HG02973 (cell line): ENCODE measurements at regions not wholly inside any gene's neighbourhood (a gene's known extent, or its start where the extent isn't known, plus 50 kb on each side); places are given as distances from the start of the nearest gene placed in this dataset.

Experiments used
- ATAC-seq: cut with Tn5 transposase; IDR thresholded peaks from one replicate; pipeline ENCODE4 v1.9.1; 2021; ENCODE audit warnings: moderate library complexity; ENCODE audit not compliant: unreplicated experiment

DNA sequence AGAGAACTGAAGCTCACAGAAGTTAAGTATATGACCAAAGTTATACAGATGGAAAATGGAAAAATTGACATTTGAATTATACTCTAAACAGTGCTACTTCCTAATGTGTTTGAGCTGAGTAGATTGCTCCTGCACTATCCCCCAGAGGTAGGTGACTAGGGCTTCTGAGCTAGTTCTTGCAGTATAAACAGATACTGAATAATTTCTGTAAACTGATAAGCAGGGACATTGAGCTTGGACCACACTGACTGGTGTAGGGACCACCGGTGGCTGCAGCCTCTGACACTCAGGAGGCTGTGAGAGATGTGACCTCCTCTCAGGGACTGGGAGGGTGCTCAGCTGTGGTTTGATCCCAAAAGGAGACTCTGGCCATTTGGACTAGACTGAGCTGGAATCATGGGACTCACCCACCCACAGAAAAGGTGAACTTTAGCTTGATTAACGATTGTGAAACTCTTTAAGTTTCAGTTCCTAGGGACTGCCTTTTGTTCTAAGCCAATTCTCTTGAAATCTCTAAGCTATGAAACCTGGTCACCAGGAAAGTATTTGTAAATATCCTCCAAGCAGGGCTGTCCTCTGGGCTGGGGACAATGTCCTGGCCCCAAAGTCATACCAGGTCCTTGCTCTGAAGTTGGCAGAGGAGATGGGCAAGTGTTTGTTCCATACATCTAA, 291.5 kb downstream of the SEC61B start:
- peak; percentile 64 for ATAC-seq

DNA sequence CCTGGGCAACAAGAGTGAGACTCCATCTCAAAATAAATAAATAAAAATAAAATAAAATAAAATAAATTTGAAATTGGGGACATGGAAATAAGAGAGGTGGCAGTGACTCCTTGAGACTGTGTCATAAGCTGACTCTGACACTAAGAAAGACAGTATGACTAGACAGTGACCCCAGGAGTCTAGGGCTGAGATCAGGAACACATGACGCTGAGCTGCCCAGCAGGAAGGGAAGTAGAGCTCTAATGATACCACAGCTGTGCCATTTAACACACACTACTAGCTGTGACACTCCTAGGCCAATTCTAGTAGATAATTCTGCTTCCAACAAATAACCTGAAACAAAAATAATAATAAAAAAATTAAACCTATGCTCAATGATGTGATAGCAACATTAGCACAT, 293.0 kb downstream of the SEC61B start:
- peak; percentile 56 for ATAC-seq

DNA sequence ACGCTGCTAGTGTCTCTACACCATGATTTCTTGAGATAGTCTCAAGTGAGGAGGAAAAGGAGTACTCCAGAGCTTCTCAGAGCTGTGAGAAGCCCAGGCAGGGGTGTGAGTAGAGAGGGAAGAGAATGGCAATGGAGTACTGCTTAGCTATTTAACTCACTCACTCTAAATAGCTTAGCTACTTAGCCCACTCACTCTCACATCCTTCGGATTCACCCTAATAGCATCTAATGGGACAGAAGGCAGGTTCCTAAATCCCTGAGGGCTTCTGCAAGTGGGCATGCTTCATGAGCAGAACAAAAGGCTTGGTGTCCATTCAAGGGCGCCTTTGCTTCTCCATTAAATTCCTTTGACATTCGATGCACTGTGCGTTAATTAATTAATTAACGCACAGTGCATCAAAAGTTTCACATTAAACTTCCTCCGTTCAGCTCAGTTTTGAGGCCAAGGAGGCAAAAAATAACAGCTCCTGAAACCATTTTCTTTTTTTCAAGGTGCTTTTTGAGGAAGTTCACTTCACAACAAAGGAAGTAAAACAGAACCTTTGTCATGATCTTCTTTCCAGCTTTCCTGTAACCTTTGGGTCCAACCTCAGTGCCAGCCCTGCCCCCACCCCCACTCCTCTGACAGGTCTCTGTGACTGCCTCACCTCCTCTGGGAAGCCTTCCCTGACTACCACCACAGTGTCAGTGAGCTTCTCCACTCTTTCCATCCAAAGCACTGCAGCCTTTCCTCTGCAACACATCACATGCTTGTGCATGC, 294.0 kb downstream of the SEC61B start:
- ATAC-seq, result no peak

DNA sequence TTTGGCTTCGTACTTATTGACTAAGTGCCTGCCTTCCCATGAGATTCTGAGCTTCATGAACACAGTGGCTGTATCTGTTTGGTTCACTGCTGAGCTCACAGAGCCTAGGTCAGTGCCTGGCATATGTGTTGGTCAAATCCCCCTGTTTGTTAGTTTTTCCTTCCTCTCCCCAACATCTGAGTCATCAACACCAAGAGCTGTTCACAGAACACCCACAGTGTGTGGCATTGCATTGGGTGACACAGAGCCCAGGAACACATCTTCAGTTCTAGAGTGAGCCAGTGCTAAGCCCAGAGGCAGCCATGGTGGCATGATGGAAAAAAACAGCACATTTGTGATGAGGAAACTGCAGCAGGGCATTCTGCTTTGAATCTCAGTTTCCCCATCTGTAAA, 294.6 kb downstream of the SEC61B start:
- ATAC-seq, result no peak

DNA sequence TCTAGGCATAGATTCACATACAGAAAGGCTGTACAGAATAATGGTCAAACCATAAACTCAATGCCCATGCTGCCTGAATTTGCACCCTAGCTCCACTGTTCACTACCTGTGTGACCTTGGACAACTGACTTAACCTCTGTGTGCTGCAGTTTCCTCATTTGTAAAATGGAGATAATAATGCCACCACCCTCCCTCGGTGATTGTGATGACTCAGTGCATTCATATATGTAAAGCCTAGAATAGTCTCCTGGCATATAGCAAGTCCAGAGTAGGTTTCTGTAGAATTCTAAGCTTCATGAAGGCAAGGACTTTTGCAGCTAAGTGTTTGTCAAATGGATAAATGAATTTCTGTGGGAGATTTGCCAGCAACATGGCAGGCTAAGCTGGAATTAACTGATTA, 297.8 kb upstream of the NR4A3 start:
- ATAC-seq, result no peak

DNA sequence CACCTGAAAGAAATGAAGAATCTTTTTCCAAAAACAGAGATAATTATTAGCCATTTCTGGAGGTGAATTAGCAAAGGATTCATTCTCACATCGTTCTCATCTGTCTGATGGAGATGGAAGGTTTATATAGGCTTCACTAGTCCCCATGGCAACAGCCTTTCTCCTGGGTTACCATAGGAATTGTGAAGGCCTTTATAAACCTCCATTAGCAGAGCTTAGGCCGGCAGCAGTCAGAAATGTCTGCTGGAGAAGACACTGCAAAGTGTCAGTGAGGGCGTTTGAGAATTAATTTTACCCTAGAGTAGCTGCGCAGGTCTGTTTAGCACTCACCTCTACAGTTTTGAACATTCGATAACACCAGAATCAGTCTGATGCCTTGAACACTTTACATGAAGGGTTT, 290.4 kb upstream of the NR4A3 start:
- no peak for ATAC-seq

DNA sequence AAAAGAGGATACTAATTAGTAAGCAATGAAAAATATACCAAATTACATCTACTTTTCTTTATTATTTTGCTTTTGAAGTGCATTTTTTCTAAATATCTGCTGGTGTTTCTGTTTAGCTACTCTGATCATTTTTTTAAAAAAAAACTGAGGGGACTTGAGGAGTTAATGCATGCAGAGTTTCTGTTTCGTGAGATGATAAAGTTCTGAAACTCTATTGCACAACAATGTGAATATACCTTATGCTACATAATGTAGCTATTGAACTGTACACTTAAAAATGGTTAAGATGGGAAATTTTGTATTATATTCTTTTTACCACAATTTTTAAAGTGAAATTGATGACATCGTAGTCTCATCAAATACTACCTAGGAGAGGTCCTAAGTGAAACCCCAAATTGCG, 288.3 kb upstream of the NR4A3 start:
- ATAC-seq, result no peak

DNA sequence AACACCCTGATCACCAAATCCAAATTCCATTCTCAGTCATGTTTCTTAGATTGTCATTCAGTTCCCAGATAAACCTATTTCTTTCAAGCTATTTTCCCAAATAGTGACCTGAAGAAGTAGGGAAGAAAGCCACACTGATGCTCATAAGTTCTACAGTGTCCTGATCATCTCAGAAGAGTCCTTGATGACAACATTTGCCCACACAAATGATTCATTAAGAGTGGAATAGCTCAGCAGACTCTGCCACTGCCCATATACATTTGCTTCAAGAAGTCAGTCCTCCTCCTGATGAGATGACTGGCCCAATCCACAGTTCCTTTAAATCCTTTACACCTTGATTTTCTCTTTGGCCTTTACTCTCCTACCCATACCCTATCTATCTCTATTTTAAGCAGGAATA, 283.7 kb upstream of the NR4A3 start:
- no peak for ATAC-seq

DNA sequence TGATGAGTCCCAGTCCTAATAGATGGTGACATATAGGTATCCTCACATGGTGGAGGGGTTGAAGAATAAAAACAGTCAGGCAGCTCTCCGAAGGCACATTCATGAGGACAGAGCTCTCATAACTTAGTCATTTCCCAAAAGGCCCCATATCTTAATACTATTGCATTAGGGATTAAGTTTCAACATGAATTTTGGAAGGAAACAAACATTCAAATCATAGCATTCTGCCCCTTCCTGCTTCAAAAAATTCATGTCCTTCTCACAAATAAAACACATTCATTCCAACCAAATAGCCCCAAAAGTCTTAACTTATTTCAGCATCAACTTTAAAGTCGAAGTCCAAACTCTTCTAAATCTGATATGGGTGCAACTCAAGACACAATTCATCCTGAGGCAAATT, 277.2 kb upstream of the NR4A3 start:
- ATAC-seq, result no peak

DNA sequence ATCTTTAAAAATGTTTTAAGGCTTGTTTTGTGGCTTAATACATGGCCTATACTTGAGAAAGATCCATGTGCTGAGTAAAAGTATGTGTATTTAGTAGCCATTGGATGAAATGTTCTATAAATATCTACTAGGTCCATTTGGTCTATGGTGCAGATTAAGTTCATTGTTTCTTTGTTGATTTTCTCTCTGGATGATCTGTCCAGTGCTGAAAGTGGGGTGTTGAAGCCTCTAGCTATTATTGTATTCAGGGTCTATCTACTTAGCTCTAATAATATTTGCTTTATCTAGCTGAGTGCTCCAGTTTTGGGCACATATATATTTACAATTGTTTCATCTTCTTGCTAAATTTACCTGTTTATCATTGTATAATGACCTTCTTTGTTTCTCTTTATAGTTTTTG, 272.2 kb upstream of the NR4A3 start:
- no peak for ATAC-seq

DNA sequence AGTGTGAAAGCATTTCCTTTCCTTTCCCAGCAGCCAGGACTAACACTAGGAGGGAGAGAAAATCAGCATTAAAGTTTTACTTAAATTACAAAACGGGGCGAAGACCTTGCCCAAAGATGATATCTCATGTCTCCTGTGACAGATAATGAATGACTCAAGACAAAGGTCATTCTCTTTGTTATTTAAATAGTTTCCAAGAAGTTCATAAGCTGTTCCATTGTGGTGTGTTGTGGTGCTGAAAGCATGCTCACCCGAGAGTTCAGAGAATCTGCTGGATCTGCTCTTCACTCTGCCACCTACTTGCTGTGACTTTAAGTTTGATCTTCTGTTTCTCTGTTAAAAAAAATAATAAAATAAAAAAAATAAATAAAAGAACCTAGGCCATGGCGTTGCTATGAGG, 265.9 kb upstream of the NR4A3 start:
- no peak for ATAC-seq

DNA sequence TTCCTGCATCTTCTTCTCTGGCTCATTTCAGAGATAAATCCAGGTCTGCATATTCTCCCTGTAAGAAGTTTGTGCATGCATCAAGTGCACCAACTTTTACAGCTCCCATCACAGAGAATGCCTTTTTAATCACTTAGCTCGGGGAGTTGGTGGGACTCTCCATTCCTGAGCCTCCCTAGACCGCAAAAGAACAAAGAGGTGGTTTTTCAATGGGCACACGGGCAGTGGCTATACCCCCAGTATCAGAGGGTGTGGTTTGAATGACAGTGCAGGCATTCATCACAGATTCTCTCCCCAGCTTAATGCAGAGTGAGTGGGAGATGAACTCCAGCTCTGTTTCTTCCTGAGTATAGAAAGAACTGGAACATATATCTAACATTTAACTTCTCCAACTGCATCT, 264.7 kb upstream of the NR4A3 start:
- ATAC-seq, result no peak

DNA sequence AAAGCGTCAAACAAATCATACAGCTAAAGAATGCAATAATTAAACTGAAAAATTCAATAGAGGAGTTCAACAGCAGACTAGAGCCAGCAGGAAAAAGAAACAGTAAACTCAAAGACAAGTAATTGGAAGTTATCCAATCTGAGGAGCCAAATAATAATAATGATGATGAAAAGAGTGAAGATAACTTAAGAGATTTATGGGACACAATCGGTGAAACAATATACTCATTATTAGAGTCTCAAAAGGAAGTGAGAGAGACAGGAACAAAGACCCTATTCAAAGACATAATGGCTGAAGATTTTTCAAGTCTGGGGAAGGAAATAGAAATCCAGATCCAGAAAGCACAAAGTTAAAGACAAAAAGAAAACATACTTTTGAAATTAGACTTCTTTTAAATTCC, 263.9 kb upstream of the NR4A3 start:
- no peak for ATAC-seq

DNA sequence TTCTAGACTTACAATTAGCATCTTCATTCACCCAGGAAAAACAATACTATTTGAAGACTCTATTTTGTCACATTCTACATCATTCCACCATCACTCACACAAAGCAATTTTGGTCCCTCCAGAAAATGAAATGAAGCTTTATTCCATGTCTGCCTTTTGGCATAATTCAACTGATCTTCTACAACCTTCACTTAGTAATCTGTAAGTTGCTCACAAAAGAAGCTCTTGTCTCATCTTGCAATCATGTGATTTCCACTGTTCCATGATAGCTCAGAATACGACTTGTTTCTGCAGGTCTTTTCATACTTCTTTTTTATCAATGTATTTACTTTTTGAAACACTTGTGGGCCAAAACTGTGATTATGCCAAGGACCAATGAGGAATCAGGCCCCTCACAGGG, 261.9 kb upstream of the NR4A3 start:
- ATAC-seq, result no peak

DNA sequence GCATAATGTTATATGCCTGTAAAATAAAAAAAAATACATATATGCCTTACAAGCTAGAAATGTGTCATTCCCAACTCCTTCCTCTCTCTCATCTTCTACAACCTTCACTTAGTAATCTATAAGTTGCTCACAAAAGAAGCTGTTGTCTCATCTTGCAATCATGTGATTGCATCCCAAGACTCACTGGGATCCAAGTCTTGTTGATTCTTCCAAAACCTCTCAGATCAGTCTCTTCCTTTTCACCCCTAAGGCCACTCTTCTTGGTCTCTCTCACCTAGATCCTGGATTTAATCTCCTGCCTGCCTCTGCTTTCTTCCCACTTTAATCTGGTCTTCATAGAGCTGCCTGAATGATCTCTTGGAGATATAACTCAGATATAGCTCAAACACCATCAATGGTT, 261.1 kb upstream of the NR4A3 start:
- no peak for ATAC-seq

DNA sequence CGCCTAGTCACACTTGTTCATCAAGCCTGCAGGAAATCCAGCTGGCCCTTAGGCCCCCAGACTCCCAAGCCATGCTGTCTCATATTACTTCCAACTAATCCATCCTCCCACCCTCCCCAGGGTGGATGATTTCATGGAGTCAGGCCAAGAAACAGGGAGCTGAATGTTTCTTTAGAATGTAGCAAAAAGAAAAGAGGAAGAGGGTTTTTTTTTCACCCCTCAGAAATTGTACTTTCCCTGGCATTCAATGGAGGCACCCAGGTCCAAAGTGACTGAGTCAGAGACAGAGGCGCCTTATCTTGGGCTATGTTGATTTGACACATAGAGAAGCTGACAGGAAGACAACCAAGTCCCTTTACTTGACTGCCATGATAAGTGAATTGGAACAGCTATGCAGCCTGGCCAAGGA, 260.2 kb upstream of the NR4A3 start:
- ATAC-seq, result no peak

DNA sequence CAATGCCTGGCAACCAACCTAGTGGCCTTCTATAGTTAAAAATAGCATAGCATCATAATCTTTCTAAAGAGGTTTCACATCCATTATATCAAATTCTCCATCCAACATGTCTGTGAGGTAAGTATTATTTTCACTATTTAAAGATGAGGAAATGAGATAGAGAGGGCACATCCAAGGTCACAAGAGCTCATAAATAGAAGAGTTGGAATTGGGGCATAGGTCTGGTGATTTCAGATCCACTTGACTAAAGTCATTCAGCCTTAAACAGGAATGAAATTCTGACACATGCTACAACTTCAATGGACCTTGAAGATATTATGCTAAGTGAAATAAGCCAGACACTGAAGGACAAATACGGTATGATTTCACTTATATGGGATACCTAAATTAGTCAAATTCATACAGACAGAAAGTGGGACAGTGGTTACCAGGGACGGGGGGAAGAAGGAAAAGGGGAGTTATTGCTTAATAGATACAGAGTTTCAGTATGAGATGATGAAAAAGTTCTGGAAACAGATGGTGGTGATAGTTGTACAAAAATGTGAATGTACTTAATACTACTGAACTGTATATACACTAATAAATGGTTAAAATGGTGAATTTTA, 259.6 kb upstream of the NR4A3 start:
- no peak for ATAC-seq

DNA sequence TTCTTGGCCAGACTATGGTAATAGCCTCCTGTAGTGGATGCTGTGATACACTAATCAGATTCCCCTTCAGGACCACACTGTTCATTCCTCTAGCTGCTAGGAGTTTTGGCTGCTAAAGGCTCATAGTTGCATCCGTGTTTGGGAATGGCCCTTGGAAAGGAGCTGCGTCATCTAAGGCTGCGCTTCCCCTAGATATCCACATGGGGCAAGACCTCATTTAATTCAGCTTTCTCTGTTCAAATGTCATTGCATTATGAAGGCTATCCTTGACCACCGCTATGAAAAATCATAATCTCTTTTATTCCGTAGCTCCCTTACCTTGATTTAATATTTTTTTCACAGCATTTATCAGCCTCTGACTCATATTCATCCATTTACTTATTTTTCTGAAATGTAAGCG, 258.3 kb upstream of the NR4A3 start:
- ATAC-seq, result no peak

DNA sequence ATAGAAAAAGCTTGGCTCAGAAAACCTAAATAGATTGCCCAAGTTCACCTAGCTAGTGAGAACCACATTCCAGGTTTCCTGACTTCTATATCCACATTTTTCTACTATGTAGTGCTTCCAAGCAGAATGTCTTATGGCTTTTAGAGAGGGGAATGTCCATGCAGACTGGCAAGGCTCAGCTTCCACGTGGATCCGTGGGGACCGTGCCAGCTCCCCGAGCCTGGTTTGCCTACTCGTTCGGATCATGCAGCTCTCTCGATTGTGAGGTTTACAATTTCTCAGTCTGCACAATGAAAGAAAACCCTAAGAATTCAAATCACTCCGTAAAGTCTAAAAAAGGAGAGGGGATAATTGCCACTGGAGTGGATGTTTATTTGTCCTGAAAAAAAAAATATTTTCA, 256.5 kb upstream of the NR4A3 start:
- no peak for ATAC-seq

DNA sequence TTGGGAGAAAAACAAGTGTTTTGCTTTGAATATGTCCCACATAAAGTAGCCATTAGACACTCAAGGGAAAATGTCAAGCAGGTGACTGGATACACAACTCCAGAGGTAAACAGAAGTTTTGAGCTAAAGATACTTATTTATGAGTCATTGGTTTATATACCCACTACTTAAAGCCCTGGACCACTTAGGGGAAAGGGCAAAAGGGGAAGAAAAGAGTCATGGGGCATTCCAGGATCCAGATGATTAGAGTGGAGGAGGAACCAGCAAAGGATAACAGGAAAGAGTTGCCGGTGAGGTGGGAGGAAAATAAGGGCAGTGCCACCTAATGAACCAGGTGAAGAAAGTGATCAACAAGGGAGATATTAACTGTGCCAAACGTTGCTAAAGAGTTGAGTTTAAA, 254.2 kb upstream of the NR4A3 start:
- ATAC-seq, result no peak

DNA sequence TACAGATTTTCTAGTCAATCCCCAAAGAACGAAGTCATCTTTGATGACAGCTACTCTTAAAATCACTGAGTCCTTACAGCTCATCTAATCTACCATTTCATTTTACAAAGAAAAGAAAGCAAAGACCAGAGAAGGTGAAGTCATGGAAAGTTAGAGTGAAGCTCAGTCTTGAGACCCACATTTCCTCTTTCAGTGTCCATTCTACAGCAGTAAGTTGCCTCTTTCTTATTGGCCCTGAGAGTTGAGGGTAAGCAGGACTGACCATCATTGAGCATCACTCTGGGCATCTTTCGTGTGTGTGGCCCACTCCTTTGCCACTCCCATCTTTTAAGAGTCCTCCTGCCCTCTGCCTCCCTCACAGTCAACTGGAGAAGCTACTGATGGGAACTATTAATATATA, 251.8 kb upstream of the NR4A3 start:
- ATAC-seq, result no peak

DNA sequence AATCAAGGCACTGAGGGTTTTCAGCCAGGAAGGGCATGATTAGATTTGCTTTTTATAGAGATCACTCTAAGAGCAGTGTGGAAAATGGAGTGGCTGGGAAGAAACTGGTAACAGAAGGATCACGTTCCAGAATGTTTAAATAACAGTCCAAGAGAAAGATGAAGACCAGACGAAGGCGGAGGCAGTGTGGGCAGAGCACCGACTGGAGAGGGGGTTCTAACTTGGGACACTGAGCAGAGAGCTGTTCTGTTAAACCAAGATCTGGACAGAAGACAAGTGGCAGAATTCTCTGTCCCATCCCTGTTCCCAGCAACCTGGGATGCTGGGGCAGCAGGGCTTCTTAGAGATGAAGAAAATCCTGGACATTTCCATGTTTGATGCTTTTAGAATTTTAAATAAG, 249.1 kb upstream of the NR4A3 start:
- ATAC-seq, result no peak

DNA sequence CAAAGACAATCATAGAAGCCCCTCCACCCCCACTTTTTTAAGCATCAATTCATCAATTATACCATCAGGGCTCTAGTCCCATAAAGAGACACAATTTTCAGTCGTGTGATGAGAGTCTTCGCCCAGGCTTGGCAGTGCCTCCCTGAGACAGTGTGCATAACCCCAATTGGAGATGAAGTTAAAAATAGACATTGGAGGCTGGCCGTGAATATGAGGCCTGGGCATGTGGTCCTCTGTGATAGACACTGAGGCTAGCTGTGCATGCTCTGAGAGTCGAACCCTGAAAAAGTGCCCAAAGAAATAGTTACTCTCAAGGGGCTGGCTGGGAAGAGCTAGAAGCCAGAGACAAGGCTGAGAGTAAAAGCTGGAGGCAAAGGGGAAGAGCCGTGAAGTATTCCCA, 248.6 kb upstream of the NR4A3 start:
- ATAC-seq, result no peak
